GM12872 (cell line): ENCODE measurements at regions not wholly inside any gene's neighbourhood (a gene's known extent, or its start where the extent isn't known, plus 50 kb on each side); places are given as distances from the start of the nearest gene placed in this dataset.

Source experiments
- CTCF ChIP-seq: IDR thresholded peaks from 3 replicates; pipeline ENCODE4 v1.5.1; 2011; ENCODE audit warnings: low read depth, mild to moderate bottlenecking, low read length, moderate library complexity; ENCODE audit not compliant: insufficient read depth

GRCh38 chr3:109570408-109570807, 233.1 kb upstream of the DPPA4 start:
- no peak for TF ChIP-seq CTCF

GRCh38 chr3:109572301-109572700, 235.0 kb upstream of the DPPA4 start:
- no peak for TF ChIP-seq CTCF

- TF ChIP-seq CTCF: no peak
Measured at GRCh38 chr3:109596991-109597390, 259.6 kb upstream of the DPPA4 start.

GRCh38 chr3:109597444-109597843, 260.1 kb upstream of the DPPA4 start:
- no peak for TF ChIP-seq CTCF

GRCh38 chr3:109607897-109608296, 270.6 kb upstream of the DPPA4 start:
- no peak for TF ChIP-seq CTCF

GRCh38 chr3:109608574-109608973, 271.2 kb upstream of the DPPA4 start:
- no peak for TF ChIP-seq CTCF

- TF ChIP-seq CTCF: no peak
Measured at GRCh38 chr3:109618766-109619378, 281.5 kb upstream of the DPPA4 start.
